MG63 (cell line): ENCODE measurements at regions not wholly inside any gene's neighbourhood (a gene's known extent, or its start where the extent isn't known, plus 50 kb on each side); places are given as distances from the start of the nearest gene placed in this dataset.
A peak's percentile ranks its signal among the peaks of the same experiment; 100 is the strongest.

Source experiments
- DNase-seq: peaks from one replicate; pipeline ENCODE4 v3.0.0-alpha.2; 2020
- H3K27me3 ChIP-seq: fragments of 250-450 bp; sonication (Bioruptor Pico); 2 replicates; pipeline ENCODE4 v1.5.1; 2020; ENCODE audit warnings: mild to moderate bottlenecking, moderate library complexity
- H3K36me3 ChIP-seq: fragments of 250-450 bp; sonication (Bioruptor Pico); 2 replicates; pipeline ENCODE4 v1.5.1; 2020; ENCODE audit warnings: mild to moderate bottlenecking, moderate library complexity
- H3K4me3 ChIP-seq: fragments of 250-450 bp; sonication (Bioruptor Pico); 2 replicates; pipeline ENCODE4 v1.5.1; 2020; ENCODE audit warnings: mild to moderate bottlenecking, moderate library complexity
- H3K9me3 ChIP-seq: fragments of 250-450 bp; sonication (Bioruptor Pico); 2 replicates; pipeline ENCODE4 v1.5.1; 2020; ENCODE audit warnings: mild to moderate bottlenecking, moderate library complexity

GRCh38 chr1:213737398-213738035 is 250.3 kb upstream of the PROX1 start:
- peaks cover 8% of the 10 kb centered on the region; the same call in 1 of the 2 replicates for H3K27me3 ChIP-seq
- no peak for DNase-seq
- H3K4me3 ChIP-seq: no peak overlapping the region
- H3K9me3 ChIP-seq: no peaks in the 10 kb centered on the region
- no peaks in the 10 kb centered on the region for H3K36me3 ChIP-seq

DNA sequence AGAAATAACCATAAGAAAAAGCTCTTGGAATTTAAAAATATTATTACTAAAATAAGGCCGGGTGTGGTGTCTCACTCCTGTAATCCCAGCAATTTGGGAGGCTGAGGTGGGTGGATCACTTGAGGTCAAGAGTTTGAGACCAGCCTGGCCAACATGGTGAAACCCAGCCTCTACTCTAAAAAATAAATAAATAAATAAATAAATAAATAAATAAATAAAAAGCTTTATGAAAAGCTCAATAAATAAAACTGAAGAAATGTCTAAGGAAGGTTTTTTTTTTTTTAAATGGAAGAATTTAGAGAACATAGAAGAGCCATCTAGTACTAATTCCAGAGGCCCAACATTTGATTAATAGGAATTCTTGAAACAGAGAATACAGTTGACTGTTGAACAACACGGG is 249.1 kb upstream of the PROX1 start:
- no peaks in the 10 kb centered on the region for H3K9me3 ChIP-seq
- H3K4me3 ChIP-seq: no peak overlapping the region
- peaks cover 12% of the 10 kb centered on the region for H3K27me3 ChIP-seq
- H3K36me3 ChIP-seq: no peaks in the 10 kb centered on the region
- no peak for DNase-seq

GRCh38 chr1:213742992-213743391 is 244.8 kb upstream of the PROX1 start:
- DNase-seq: no peak
- peaks cover 12% of the 10 kb centered on the region for H3K27me3 ChIP-seq
- no peaks in the 10 kb centered on the region for H3K36me3 ChIP-seq
- no peaks in the 10 kb centered on the region for H3K9me3 ChIP-seq
- H3K4me3 ChIP-seq: no peak overlapping the region

- Histone ChIP-seq H3K27me3 (peaks cover 8% of the 10 kb centered on the region), H3K36me3 (no peaks in the 10 kb centered on the region), H3K9me3 (no peaks in the 10 kb centered on the region), H3K4me3 (no peak overlapping the region)
- DNase-seq: no peak
Observed at GRCh38 chr1:213744780-213745179, 243.0 kb upstream of the PROX1 start.

DNA sequence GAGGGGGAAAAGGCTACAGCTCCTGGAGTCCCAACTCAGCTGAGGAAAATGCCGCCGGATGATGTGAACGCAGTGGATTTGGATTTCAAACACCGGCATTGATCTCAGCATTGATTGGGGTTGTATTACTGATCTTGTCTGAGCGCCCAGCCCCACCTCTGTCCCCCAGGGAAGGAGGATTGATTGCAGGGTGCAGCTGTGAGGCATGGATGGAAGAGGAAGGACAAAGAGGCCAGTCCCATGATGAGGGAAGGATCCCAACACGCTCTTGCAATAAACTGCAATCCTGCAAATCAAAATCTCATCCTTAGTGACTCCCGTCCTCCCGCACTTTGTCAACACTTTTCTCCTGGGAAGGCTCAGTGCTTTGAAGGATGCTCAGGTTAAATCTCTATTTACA is 242.3 kb upstream of the PROX1 start:
- H3K4me3 ChIP-seq: no peak overlapping the region
- no peak for DNase-seq
- H3K9me3 ChIP-seq: no peaks in the 10 kb centered on the region
- H3K27me3 ChIP-seq: peaks cover 4% of the 10 kb centered on the region
- no peaks in the 10 kb centered on the region for H3K36me3 ChIP-seq

DNA sequence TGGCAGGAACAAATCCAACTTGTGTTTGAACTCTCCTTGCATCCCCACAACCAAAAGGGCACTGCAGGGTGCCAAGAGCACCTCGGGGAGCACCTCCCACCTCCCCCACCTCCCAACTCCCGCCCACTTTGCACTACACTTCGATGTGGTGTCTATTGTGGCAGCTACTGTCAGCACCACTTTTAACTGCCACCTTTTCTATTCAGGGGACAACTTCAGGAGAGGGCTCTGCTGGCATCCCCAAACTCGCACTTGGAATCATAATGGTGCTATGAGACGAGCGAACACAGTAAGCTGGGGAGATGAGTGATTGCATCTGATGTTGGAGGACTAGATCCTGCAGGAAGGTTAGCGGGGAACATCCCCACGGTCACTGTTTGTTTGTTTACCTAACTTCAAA is 238.2 kb upstream of the PROX1 start:
- no peaks in the 10 kb centered on the region for H3K36me3 ChIP-seq
- no peak overlapping the region for H3K4me3 ChIP-seq
- H3K9me3 ChIP-seq: no peaks in the 10 kb centered on the region
- DNase-seq: no peak
- H3K27me3 ChIP-seq: peaks cover 5% of the 10 kb centered on the region; the same call in 1 of the 2 replicates

GRCh38 chr1:213750231-213751063 is 237.3 kb upstream of the PROX1 start:
- no peaks in the 10 kb centered on the region for H3K36me3 ChIP-seq

GRCh38 chr1:213751064-213751397 is 236.7 kb upstream of the PROX1 start:
- H3K36me3 ChIP-seq: no peaks in the 10 kb centered on the region
- H3K27me3 ChIP-seq: peaks cover 5% of the 10 kb centered on the region; the same call in 1 of the 2 replicates
- no peak for DNase-seq
- no peak overlapping the region for H3K4me3 ChIP-seq
- H3K9me3 ChIP-seq: no peaks in the 10 kb centered on the region

More at GRCh38 chr1:213750231-213751063, 237.3 kb upstream of the PROX1 start:
- Histone ChIP-seq H3K9me3 (no peaks in the 10 kb centered on the region), H3K27me3 (peaks cover 5% of the 10 kb centered on the region; the same call in 1 of the 2 replicates), H3K4me3 (no peak overlapping the region)
- no peak for DNase-seq

DNA sequence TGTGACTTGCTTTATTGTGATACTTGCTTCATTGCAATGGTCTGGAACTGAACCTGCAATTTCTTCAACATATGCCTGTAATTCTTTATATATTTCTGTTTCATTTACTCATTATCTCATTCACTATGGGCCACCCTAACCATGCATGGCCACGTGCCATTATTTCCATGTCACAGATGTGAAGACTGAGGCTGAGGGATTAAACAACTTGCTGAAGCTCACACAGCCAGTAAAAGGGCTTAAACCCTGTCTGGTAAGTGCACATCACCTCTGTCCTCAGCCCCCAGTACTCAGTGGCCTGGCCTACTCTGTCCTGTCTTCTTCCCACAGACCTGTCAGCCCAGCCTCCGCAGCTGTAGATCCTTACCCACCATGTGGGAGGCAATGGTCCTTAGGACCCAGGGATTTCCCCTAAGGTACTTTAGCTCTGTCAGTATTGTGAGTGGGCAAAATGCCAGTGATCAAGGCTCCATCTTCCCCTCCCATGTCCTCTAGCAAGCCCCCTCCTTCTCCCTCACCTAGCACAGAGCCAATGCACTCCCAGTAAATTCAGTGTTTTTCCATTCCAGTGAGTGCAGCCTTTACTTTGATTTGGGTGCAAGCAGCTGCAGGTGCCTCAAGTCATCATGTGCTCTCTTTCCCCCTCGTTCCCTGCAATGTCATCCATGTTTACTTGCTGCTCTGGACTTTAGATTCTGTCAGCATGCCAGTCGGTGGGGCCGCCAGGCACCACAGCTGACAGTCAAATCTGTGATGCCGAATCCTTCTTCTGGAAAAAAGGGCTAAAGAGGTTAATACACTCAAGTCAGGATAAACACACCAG is 228.2 kb upstream of the PROX1 start:
- no peaks in the 10 kb centered on the region for H3K36me3 ChIP-seq
- peaks cover 7% of the 10 kb centered on the region for H3K27me3 ChIP-seq
- no peak overlapping the region for H3K4me3 ChIP-seq
- H3K9me3 ChIP-seq: no peaks in the 10 kb centered on the region
- DNase-seq: no peak

DNA sequence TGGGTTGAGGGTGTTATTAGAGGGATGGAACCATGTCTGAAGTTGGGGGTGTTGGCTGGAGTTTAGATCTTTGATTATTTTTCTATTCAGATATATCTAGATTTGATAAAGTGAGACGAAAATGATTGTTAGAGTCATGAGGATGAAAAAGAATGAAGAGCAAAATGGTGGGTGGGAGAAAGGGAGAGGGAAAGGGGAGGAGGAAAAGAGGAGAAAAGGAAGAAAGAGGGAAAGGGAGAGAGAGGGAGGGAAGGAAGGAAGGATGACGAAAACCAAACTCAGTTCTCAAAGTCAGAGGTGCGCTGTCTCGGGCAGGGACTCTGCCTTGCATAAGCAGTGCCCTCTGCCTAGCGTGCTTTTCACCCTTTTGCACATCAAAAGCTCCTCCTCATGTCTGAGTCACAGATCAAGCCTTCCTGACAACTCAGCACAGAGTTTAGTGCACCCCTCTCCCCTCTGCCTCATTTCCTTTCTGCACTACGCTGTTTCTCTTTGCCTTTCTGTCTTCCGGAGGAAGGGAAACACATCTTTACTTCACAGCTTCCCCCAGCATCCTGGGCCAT is 225.8 kb upstream of the PROX1 start:
- Histone ChIP-seq H3K9me3 (no peaks in the 10 kb centered on the region), H3K4me3 (no peak overlapping the region), H3K27me3 (peaks cover 7% of the 10 kb centered on the region), H3K36me3 (no peaks in the 10 kb centered on the region)
- peak; percentile 65 for DNase-seq

DNA sequence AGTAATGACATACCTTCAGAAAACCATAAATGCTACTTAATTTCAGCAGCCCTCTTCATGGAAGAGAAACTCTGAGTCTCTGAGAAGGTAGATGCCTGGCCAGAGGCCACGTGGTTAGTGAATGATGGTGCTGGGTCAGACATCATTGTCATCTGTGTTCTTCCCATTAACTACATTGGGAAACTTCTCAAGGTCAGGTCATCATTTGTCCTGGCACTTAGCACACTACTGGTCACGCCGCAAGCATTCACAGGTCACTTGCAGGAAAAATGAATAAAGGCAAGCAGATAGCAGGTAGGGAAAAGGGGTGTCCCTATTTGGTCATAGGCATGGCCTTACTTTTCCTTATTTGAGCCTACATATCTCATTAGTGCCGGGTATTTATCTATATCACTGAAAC is 220.1 kb upstream of the PROX1 start:
- H3K4me3 ChIP-seq: no peak overlapping the region
- no peaks in the 10 kb centered on the region for H3K9me3 ChIP-seq
- no peak for DNase-seq
- H3K27me3 ChIP-seq: peaks cover 10% of the 10 kb centered on the region
- H3K36me3 ChIP-seq: no peaks in the 10 kb centered on the region

- Histone ChIP-seq H3K4me3 (no peak overlapping the region), H3K27me3 (peaks cover 10% of the 10 kb centered on the region), H3K36me3 (no peaks in the 10 kb centered on the region), H3K9me3 (no peaks in the 10 kb centered on the region)
- no peak for DNase-seq
Observed at GRCh38 chr1:213772128-213773063, 215.4 kb upstream of the PROX1 start.

DNA sequence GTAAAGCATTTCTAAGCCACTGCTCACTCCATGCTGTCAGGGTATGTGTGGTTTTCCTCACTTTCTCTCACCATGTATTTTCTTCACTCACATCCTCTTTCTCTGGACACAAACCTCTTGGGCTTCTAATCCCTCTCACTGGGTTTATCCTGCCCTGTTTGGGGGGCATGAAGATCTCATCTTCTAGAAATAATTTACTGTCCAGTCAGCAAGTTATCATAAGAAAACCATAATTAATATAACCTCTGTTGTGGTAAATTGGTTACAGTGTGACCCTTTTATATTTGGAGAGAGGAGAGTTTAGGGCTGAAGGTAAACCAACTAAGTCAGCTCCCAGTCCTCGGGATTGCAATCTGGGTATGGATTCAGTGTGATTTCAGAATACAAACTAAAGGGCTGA is 213.8 kb upstream of the PROX1 start:
- Histone ChIP-seq H3K36me3 (no peaks in the 10 kb centered on the region), H3K4me3 (no peak overlapping the region), H3K27me3 (peaks cover 8% of the 10 kb centered on the region), H3K9me3 (no peaks in the 10 kb centered on the region)
- no peak for DNase-seq

DNA sequence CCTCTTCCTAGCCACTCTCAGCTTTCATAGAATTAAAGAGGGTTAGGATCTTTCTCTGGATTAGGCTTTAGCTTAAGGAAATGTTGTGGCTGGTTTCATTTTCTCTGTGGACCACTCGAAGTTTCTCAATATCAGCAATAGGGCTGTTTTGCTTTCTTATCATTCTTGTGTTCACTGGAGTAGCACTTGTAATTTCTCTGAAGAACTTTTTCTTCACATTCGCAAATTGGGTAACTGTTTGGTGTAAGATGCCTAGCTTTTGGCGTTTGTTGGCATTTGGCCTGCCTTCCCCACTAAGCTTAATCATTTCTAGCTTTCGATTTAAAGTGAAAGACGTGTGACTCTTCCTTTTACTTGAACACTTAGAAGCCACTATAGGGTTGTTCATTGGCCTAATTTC is 210.8 kb upstream of the PROX1 start:
- Histone ChIP-seq H3K9me3 (no peaks in the 10 kb centered on the region), H3K4me3 (no peak overlapping the region; the same call in 1 of the 2 replicates), H3K27me3 (peaks cover 2% of the 10 kb centered on the region; the same call in 1 of the 2 replicates), H3K36me3 (no peaks in the 10 kb centered on the region)
- no peak for DNase-seq

GRCh38 chr1:213779228-213779627 is 208.5 kb upstream of the PROX1 start:
- no peak for DNase-seq
- Histone ChIP-seq H3K36me3 (no peaks in the 10 kb centered on the region), H3K4me3 (no peak overlapping the region), H3K9me3 (no peaks in the 10 kb centered on the region), H3K27me3 (peaks cover 4% of the 10 kb centered on the region)
